ENCODE measurements at regions not wholly inside any gene's neighbourhood (a gene's known extent, or its start where the extent isn't known, plus 50 kb on each side); places are given as distances from the start of the nearest gene placed in this dataset.

- TF ChIP-seq CTCF (IDR thresholded peaks at IDR 0.05) (no peak), POLR2A (IDR thresholded peaks at IDR 0.05) (no peak)
Observed at GRCh38 chr5:37966291-37966690, 126.5 kb upstream of the GDNF start.

Data from thyroid gland (tissue), 4 donors.